Heart left ventricle (tissue), 13 donors: ENCODE measurements at regions not wholly inside any gene's neighbourhood (a gene's known extent, or its start where the extent isn't known, plus 50 kb on each side); places are given as distances from the start of the nearest gene placed in this dataset.

ENCODE experiments used
- CTCF ChIP-seq, 12 donors: fragments of 200-600 bp; sonication (generic) in 4 of 12; IDR thresholded peaks; one replicate each; pipeline versions ENCODE4 v1.5.0 to v1.8.0; 2018 to 2022; ENCODE audit warnings: antibody characterized with exemption in 12 of 12, mild to moderate bottlenecking in 5 of 12
- POLR2A ChIP-seq, 2 donors: fragments of 450-650 bp; IDR thresholded peaks; one replicate each; pipeline ENCODE4 v1.6.1; 2017; ENCODE audit warnings: antibody characterized with exemption in 2 of 2, mild to moderate bottlenecking in 2 of 2, moderate library complexity in 2 of 2
- donor health status: ischemic (EF 13 %, LVEDD 7.1; RV severe dilation, severe dysfunction).
- donor health status: DM: no; HTN: yes; CAD: no.
- donor health status: DM: no; HTN: no; CAD: no.
- donor health status: ischemic (EF 25% LVEDD 6.9; RV normal size, moderate dysfunction).
- donor health status: ischemic (EF 25% LVEDD 5.7; RV mildly dilated, moderate dysfunction).
- donor health status: ischemic (EF 35%, LVEDD 5.7; RV mildly dilated, moderate dysfunction).
- donor health status: nonischemic (EF 11% LVEDD 7.7; RV severe dilation, severe dysfunction).
- donor health status: DM: yes; HTN: yes; CAD: no.
- donor health status: PGD.
- donor health status: ischemic (EF 29% LVEDD 5.4; RV normal size, mild dysfunction).
- donor health status: nonischemic (EF 23%, LVEDD 6.1; RV moderate dilation, normal function).

- TF ChIP-seq CTCF (IDR thresholded peaks at IDR 0.05): no peak
- TF ChIP-seq POLR2A (IDR thresholded peaks at IDR 0.05): no peak
These were observed 142.8 kb downstream of the SCARB1 start for GRCh38 chr12:124720681-124721500.
